DMS53 (cell line): ENCODE measurements at regions not wholly inside any gene's neighbourhood (a gene's known extent, or its start where the extent isn't known, plus 50 kb on each side); places are given as distances from the start of the nearest gene placed in this dataset.
"Not testable (repeated sequence)": the region's sequence is repeated elsewhere in the genome, so short reads cannot be mapped to it uniquely, and the experiment has no call there.

Source experiments
- DNase-seq: peaks from one replicate; lab custom pipeline; 2025; lab: John Stamatoyannopoulos, UW

- DNase-seq, result no peak
These were observed 80.2 kb downstream of the TMEM47 start for GRCh38 chrX:34576864-34577263.

GRCh38 chrX:34565981-34566380, 91.1 kb downstream of the TMEM47 start:
- no peak for DNase-seq

GRCh38 chrX:34563804-34564203, 93.3 kb downstream of the TMEM47 start:
- peak; percentile 30 for DNase-seq

GRCh38 chrX:34563061-34563460, 94.0 kb downstream of the TMEM47 start:
- DNase-seq, result no peak

- no peak for DNase-seq
These were observed 95.1 kb downstream of the TMEM47 start for GRCh38 chrX:34562006-34562405.

GRCh38 chrX:34560180-34560579, 96.9 kb downstream of the TMEM47 start:
- no peak for DNase-seq

GRCh38 chrX:34559325-34559724, 97.8 kb downstream of the TMEM47 start:
- DNase-seq, result peak; percentile 26

GRCh38 chrX:34557733-34558132, 99.4 kb downstream of the TMEM47 start:
- DNase-seq, result no peak

GRCh38 chrX:34555481-34555880, 101.6 kb downstream of the TMEM47 start:
- DNase-seq, result no peak

- DNase-seq, result no peak
These were observed 110.7 kb downstream of the TMEM47 start for GRCh38 chrX:34546366-34546765.

- DNase-seq, result peak; percentile 3
These were observed 129.0 kb downstream of the TMEM47 start for GRCh38 chrX:34528081-34528480.

GRCh38 chrX:34521563-34521962, 135.5 kb downstream of the TMEM47 start:
- DNase-seq, result peak; percentile 36

- no peak for DNase-seq
These were observed 147.7 kb downstream of the TMEM47 start for GRCh38 chrX:34509394-34509793.

GRCh38 chrX:34503119-34503518, 154.0 kb downstream of the TMEM47 start:
- DNase-seq, result no peak

- no peak for DNase-seq
These were observed 164.0 kb downstream of the TMEM47 start for GRCh38 chrX:34493086-34493485.

- no peak for DNase-seq
These were observed 166.0 kb downstream of the TMEM47 start for GRCh38 chrX:34491126-34491525.

GRCh38 chrX:34487364-34487763, 169.7 kb downstream of the TMEM47 start:
- DNase-seq, result no peak

- DNase-seq, result no peak
These were observed 173.1 kb downstream of the TMEM47 start for GRCh38 chrX:34483980-34484379.

GRCh38 chrX:34470507-34470906, 186.6 kb downstream of the TMEM47 start:
- no peak for DNase-seq

GRCh38 chrX:34467437-34467836, 189.6 kb downstream of the TMEM47 start:
- peak; percentile 3 for DNase-seq

- not testable (repeated sequence) for DNase-seq
These were observed 193.9 kb downstream of the TMEM47 start for GRCh38 chrX:34463220-34463619.

GRCh38 chrX:34457850-34458249, 199.2 kb downstream of the TMEM47 start:
- DNase-seq, result not testable (repeated sequence)

- DNase-seq, result no peak
These were observed 219.5 kb downstream of the TMEM47 start for GRCh38 chrX:34437586-34437985.

- DNase-seq, result peak; percentile 65
These were observed 230.8 kb downstream of the TMEM47 start for GRCh38 chrX:34426334-34426733.

- no peak for DNase-seq
These were observed 250.5 kb downstream of the TMEM47 start for GRCh38 chrX:34406580-34406979.
